Activated naive CD4-positive, alpha-beta T cell treated with anti-CD3 and anti-CD28 coated beads, Interleukin-2, amount 10 ng/mL, durations not matched to agents 7 days and 5 days (primary cell): ENCODE measurements at regions not wholly inside any gene's neighbourhood (a gene's known extent, or its start where the extent isn't known, plus 50 kb on each side); places are given as distances from the start of the nearest gene placed in this dataset.

Experiments
- CTCF ChIA-PET: fragments of 350-600 bp; sonication (Branson Sonifier 250); formaldehyde crosslinking; loops from one replicate; lab custom pipeline; 2021; ENCODE audit warnings: antibody characterized with exemption; lab: Charles Lee
- DNase-seq: peaks from one replicate; pipeline ENCODE4 v3.0.0-alpha.2; 2020
- H3K27ac Mint-ChIP-seq: one replicate; pipeline ENCODE4 v1.8.0; 2021; ENCODE audit warnings: mild to moderate bottlenecking, moderate library complexity, mixed read lengths
- H3K27me3 Mint-ChIP-seq: one replicate; pipeline ENCODE4 v1.8.0; 2021; ENCODE audit warnings: mild to moderate bottlenecking, mixed read lengths
- H3K36me3 Mint-ChIP-seq: one replicate; pipeline ENCODE4 v1.8.0; 2021; ENCODE audit warnings: mixed read lengths
- H3K4me1 Mint-ChIP-seq: one replicate; pipeline ENCODE4 v1.8.0; 2021; ENCODE audit warnings: mixed read lengths
- H3K4me3 Mint-ChIP-seq: one replicate; pipeline ENCODE4 v1.8.0; 2021; ENCODE audit warnings: mild to moderate bottlenecking, moderate library complexity, mixed read lengths
- H3K9me3 Mint-ChIP-seq: one replicate; pipeline ENCODE4 v1.8.0; 2021; ENCODE audit warnings: mixed read lengths

- peaks cover 10% of the 10 kb centered on the region for H3K9me3 Mint-ChIP-seq
- no peak overlapping the region for H3K27ac Mint-ChIP-seq
- no peak overlapping the region for H3K4me3 Mint-ChIP-seq
- no peaks in the 10 kb centered on the region for H3K36me3 Mint-ChIP-seq
- peaks cover 14% of the 10 kb centered on the region for H3K27me3 Mint-ChIP-seq
- no peak for DNase-seq
- CTCF ChIA-PET = no interaction called here
- peaks cover 3% of the 10 kb centered on the region for H3K4me1 Mint-ChIP-seq
Measured at GRCh38 chr1:5399771-5400170, 592.5 kb downstream of the NPHP4 start.

- CTCF ChIA-PET = no interaction called here
- H3K27me3 Mint-ChIP-seq = peaks cover 37% of the 10 kb centered on the region
- H3K36me3 Mint-ChIP-seq = no peaks in the 10 kb centered on the region
Measured at GRCh38 chr1:5396593-5396992, 595.6 kb downstream of the NPHP4 start.

GRCh38 chr1:5394111-5394510 is 598.1 kb downstream of the NPHP4 start:
- Mint-ChIP-seq H3K9me3 (peaks cover 8% of the 10 kb centered on the region), H3K27ac (no peak overlapping the region), H3K36me3 (peaks cover 2% of the 10 kb centered on the region), H3K4me3 (no peak overlapping the region), H3K4me1 (peaks cover 15% of the 10 kb centered on the region), H3K27me3 (peaks cover 37% of the 10 kb centered on the region)
- no peak for DNase-seq
- CTCF ChIA-PET = no interaction called here

More at GRCh38 chr1:5396593-5396992, 595.6 kb downstream of the NPHP4 start:
- peaks cover 18% of the 10 kb centered on the region for H3K4me1 Mint-ChIP-seq
- H3K27ac Mint-ChIP-seq = no peak overlapping the region
- H3K9me3 Mint-ChIP-seq = peaks cover 10% of the 10 kb centered on the region
- no peak overlapping the region for H3K4me3 Mint-ChIP-seq
- DNase-seq = no peak

GRCh38 chr1:5393603-5394002 is 598.6 kb downstream of the NPHP4 start:
- CTCF ChIA-PET = interaction anchor here (0.6 kb wide), 1 partner anchor 64 kb away, joined by 4 read pairs; no protein-coding TSS in a partner anchor
- peaks cover 5% of the 10 kb centered on the region for H3K9me3 Mint-ChIP-seq
- H3K4me3 Mint-ChIP-seq = no peak overlapping the region
- peaks cover 15% of the 10 kb centered on the region for H3K4me1 Mint-ChIP-seq
- H3K27me3 Mint-ChIP-seq = peaks cover 37% of the 10 kb centered on the region
- H3K36me3 Mint-ChIP-seq = peaks cover 2% of the 10 kb centered on the region
- DNase-seq = no peak
- H3K27ac Mint-ChIP-seq = no peak overlapping the region

GRCh38 chr1:5393146-5393545 is 599.1 kb downstream of the NPHP4 start:
- Mint-ChIP-seq H3K9me3 (peaks cover 5% of the 10 kb centered on the region), H3K36me3 (peaks cover 3% of the 10 kb centered on the region), H3K27me3 (peaks cover 37% of the 10 kb centered on the region), H3K4me3 (no peak overlapping the region), H3K4me1 (peaks cover 15% of the 10 kb centered on the region), H3K27ac (no peak overlapping the region)
- no peak for DNase-seq
- CTCF ChIA-PET = interaction anchor here (0.6 kb wide), 1 partner anchor 65 kb away, joined by 4 read pairs; no protein-coding TSS in a partner anchor

- H3K4me1 Mint-ChIP-seq = peaks cover 15% of the 10 kb centered on the region
- no peak for DNase-seq
- H3K27ac Mint-ChIP-seq = no peak overlapping the region
- H3K9me3 Mint-ChIP-seq = peaks cover 5% of the 10 kb centered on the region
- peaks cover 3% of the 10 kb centered on the region for H3K36me3 Mint-ChIP-seq
- H3K4me3 Mint-ChIP-seq = no peak overlapping the region
- CTCF ChIA-PET = no interaction called here
- H3K27me3 Mint-ChIP-seq = peaks cover 29% of the 10 kb centered on the region
Measured at GRCh38 chr1:5391725-5392124, 600.5 kb downstream of the NPHP4 start.

- H3K9me3 Mint-ChIP-seq = peaks cover 4% of the 10 kb centered on the region
- no peak for DNase-seq
- H3K36me3 Mint-ChIP-seq = peaks cover 3% of the 10 kb centered on the region
- no peak overlapping the region for H3K27ac Mint-ChIP-seq
- CTCF ChIA-PET = no interaction called here
- H3K4me3 Mint-ChIP-seq = no peak overlapping the region
- H3K27me3 Mint-ChIP-seq = peaks cover 25% of the 10 kb centered on the region
- peaks cover 15% of the 10 kb centered on the region for H3K4me1 Mint-ChIP-seq
Measured at GRCh38 chr1:5390504-5390903, 601.7 kb downstream of the NPHP4 start.

- H3K4me3 Mint-ChIP-seq = peak overlapping the region; percentile 61
- CTCF ChIA-PET = no interaction called here
Measured at GRCh38 chr1:5389101-5389885, 602.9 kb downstream of the NPHP4 start.

GRCh38 chr1:5388622-5389021 is 603.6 kb downstream of the NPHP4 start:
- peak overlapping the region; percentile 61 for H3K4me3 Mint-ChIP-seq
- CTCF ChIA-PET = no interaction called here

More at GRCh38 chr1:5389101-5389885, 602.9 kb downstream of the NPHP4 start:
- no peaks in the 10 kb centered on the region for H3K9me3 Mint-ChIP-seq
- peaks cover 15% of the 10 kb centered on the region for H3K4me1 Mint-ChIP-seq
- no peak overlapping the region for H3K27ac Mint-ChIP-seq
- peaks cover 3% of the 10 kb centered on the region for H3K36me3 Mint-ChIP-seq
- H3K27me3 Mint-ChIP-seq = peaks cover 18% of the 10 kb centered on the region
- peak; percentile 56 for DNase-seq

GRCh38 chr1:5386371-5386770 is 605.9 kb downstream of the NPHP4 start:
- no peak overlapping the region for H3K4me3 Mint-ChIP-seq
- H3K27me3 Mint-ChIP-seq = peaks cover 14% of the 10 kb centered on the region
- CTCF ChIA-PET = no interaction called here

More at GRCh38 chr1:5388622-5389021, 603.6 kb downstream of the NPHP4 start:
- H3K4me1 Mint-ChIP-seq = peaks cover 10% of the 10 kb centered on the region
- H3K27me3 Mint-ChIP-seq = peaks cover 12% of the 10 kb centered on the region
- peak; percentile 45 for DNase-seq
- no peak overlapping the region for H3K27ac Mint-ChIP-seq
- H3K9me3 Mint-ChIP-seq = no peaks in the 10 kb centered on the region
- peaks cover 3% of the 10 kb centered on the region for H3K36me3 Mint-ChIP-seq

GRCh38 chr1:5385956-5386355 is 606.3 kb downstream of the NPHP4 start:
- no peaks in the 10 kb centered on the region for H3K9me3 Mint-ChIP-seq
- H3K4me1 Mint-ChIP-seq = no peaks in the 10 kb centered on the region
- H3K27ac Mint-ChIP-seq = no peak overlapping the region
- peaks cover 3% of the 10 kb centered on the region for H3K36me3 Mint-ChIP-seq
- no peak overlapping the region for H3K4me3 Mint-ChIP-seq
- CTCF ChIA-PET = no interaction called here
- DNase-seq = no peak
- H3K27me3 Mint-ChIP-seq = peaks cover 15% of the 10 kb centered on the region

More at GRCh38 chr1:5386371-5386770, 605.9 kb downstream of the NPHP4 start:
- Mint-ChIP-seq H3K36me3 (peaks cover 3% of the 10 kb centered on the region), H3K9me3 (no peaks in the 10 kb centered on the region), H3K4me1 (no peaks in the 10 kb centered on the region), H3K27ac (no peak overlapping the region)
- no peak for DNase-seq

- Mint-ChIP-seq H3K27me3 (peaks cover 22% of the 10 kb centered on the region), H3K4me3 (no peak overlapping the region), H3K9me3 (no peaks in the 10 kb centered on the region), H3K4me1 (no peaks in the 10 kb centered on the region), H3K27ac (no peak overlapping the region), H3K36me3 (peaks cover 3% of the 10 kb centered on the region)
- DNase-seq = no peak
- CTCF ChIA-PET = no interaction called here
Measured at GRCh38 chr1:5385096-5385799, 607.0 kb downstream of the NPHP4 start.

GRCh38 chr1:5381491-5381890 is 610.7 kb downstream of the NPHP4 start:
- no peak for DNase-seq
- Mint-ChIP-seq H3K4me3 (no peak overlapping the region), H3K36me3 (no peaks in the 10 kb centered on the region), H3K4me1 (no peaks in the 10 kb centered on the region), H3K27me3 (peaks cover 39% of the 10 kb centered on the region), H3K27ac (no peak overlapping the region), H3K9me3 (no peaks in the 10 kb centered on the region)
- CTCF ChIA-PET = no interaction called here

GRCh38 chr1:5379176-5379759 is 613.0 kb downstream of the NPHP4 start:
- H3K4me3 Mint-ChIP-seq = no peak overlapping the region
- DNase-seq = no peak
- peaks cover 39% of the 10 kb centered on the region for H3K27me3 Mint-ChIP-seq
- no peaks in the 10 kb centered on the region for H3K4me1 Mint-ChIP-seq
- no peaks in the 10 kb centered on the region for H3K36me3 Mint-ChIP-seq
- H3K27ac Mint-ChIP-seq = no peak overlapping the region
- CTCF ChIA-PET = no interaction called here
- H3K9me3 Mint-ChIP-seq = peaks cover 3% of the 10 kb centered on the region
